NT2/D1 (cell line): ENCODE measurements at regions not wholly inside any gene's neighbourhood (a gene's known extent, or its start where the extent isn't known, plus 50 kb on each side); places are given as distances from the start of the nearest gene placed in this dataset.

Experiments
- SUZ12 ChIP-seq: IDR thresholded peaks from 2 replicates; pipeline ENCODE4 v1.6.1; 2011; ENCODE audit not compliant: insufficient read length, insufficient read depth; ENCODE audit errors: extremely low read depth
- YY1 ChIP-seq: IDR thresholded peaks from 2 replicates; pipeline ENCODE4 v1.6.1; 2011; ENCODE audit not compliant: insufficient read length, insufficient read depth
- ZNF274 ChIP-seq: IDR thresholded peaks from 2 replicates; pipeline ENCODE4 v1.6.1; 2011; ENCODE audit warnings: mild to moderate bottlenecking, low read depth, low read length

DNA sequence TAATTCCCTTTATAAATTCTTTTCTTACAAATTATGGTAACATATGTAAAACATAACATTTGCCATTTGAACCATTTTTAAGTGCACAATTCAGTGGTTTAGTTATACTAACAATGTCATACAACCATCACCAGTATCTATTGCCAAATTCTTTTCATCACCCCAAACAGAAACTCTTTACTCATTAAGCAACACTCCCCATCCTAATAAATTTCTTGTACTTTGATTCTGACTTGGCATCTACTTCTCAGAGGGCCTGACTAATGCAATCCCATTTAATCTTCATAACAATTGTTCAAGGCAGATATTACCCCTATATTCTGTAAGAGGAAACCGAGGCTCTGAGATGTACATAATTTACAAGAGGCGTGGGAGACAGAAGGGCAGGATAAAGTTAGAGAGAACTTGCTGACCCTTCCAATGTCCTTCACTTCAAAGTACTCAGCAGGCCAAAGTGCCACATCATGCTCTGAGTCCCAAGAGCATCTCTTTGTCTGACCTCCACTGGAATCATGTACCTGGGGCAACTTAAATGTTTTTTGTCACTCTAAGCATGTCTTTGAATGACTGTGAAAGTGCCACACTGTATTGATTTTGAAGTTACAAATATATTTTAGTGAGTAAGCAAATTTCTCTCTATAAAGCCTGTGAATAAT, 255.3 kb downstream of the KIF4B start:
- TF ChIP-seq YY1 = no peak
- no peak for TF ChIP-seq ZNF274
- no peak for TF ChIP-seq SUZ12
